ENCODE measurements at regions not wholly inside any gene's neighbourhood (a gene's known extent, or its start where the extent isn't known, plus 50 kb on each side); places are given as distances from the start of the nearest gene placed in this dataset.
A peak's percentile ranks its signal among the peaks of the same experiment; 100 is the strongest.

- no peak for DNase-seq (ENCODE audit: low read depth)
- no peak overlapping the region for H3K4me3 ChIP-seq (ENCODE audit: low read depth, low read length)
- TF ChIP-seq CTCF (conservative IDR thresholded peaks at IDR 0.05; ENCODE audit: low read depth, low read length): no peak
Observed at GRCh38 chr16:86879268-86879667, 300.9 kb downstream of the FOXL1 start.

GRCh38 chr16:86880316-86881117, 302.2 kb downstream of the FOXL1 start:
- peak; percentile 26 for DNase-seq (ENCODE audit: low read depth)
- no peak overlapping the region for H3K4me3 ChIP-seq (ENCODE audit: low read depth, low read length)
- TF ChIP-seq CTCF (conservative IDR thresholded peaks at IDR 0.05; ENCODE audit: low read depth, low read length): no peak

- H3K4me3 ChIP-seq (ENCODE audit: low read depth, low read length): no peak overlapping the region
- TF ChIP-seq CTCF (conservative IDR thresholded peaks at IDR 0.05; ENCODE audit: low read depth, low read length): no peak
- no peak for DNase-seq (ENCODE audit: low read depth)
Observed at GRCh38 chr16:86881118-86881510, 302.8 kb downstream of the FOXL1 start.

- no peak overlapping the region for H3K4me3 ChIP-seq (ENCODE audit: low read depth, low read length)
- no peak for DNase-seq (ENCODE audit: low read depth)
- TF ChIP-seq CTCF (conservative IDR thresholded peaks at IDR 0.05; ENCODE audit: low read depth, low read length): no peak
Observed at GRCh38 chr16:86881861-86882273, 303.5 kb downstream of the FOXL1 start.

GRCh38 chr16:86882586-86883280, 304.4 kb downstream of the FOXL1 start:
- H3K4me3 ChIP-seq (ENCODE audit: low read depth, low read length): no peak overlapping the region
- peak; percentile 73 for DNase-seq (ENCODE audit: low read depth)
- TF ChIP-seq CTCF (conservative IDR thresholded peaks at IDR 0.05; ENCODE audit: low read depth, low read length): no peak

- no peak for TF ChIP-seq CTCF (conservative IDR thresholded peaks at IDR 0.05; ENCODE audit: low read depth, low read length)
- DNase-seq (ENCODE audit: low read depth): no peak
Observed at GRCh38 chr16:86883583-86884389, 305.4 kb downstream of the FOXL1 start.

More at GRCh38 chr16:86883583-86884389, 305.4 kb downstream of the FOXL1 start:
- no peak overlapping the region for H3K4me3 ChIP-seq (ENCODE audit: low read depth, low read length)
